GM21619 (cell line): ENCODE measurements at regions not wholly inside any gene's neighbourhood (a gene's known extent, or its start where the extent isn't known, plus 50 kb on each side); places are given as distances from the start of the nearest gene placed in this dataset.

Source experiments
- ATAC-seq: cut with Tn5 transposase; IDR thresholded peaks from one replicate; pipeline ENCODE4 v1.9.1; 2021; ENCODE audit not compliant: unreplicated experiment

DNA sequence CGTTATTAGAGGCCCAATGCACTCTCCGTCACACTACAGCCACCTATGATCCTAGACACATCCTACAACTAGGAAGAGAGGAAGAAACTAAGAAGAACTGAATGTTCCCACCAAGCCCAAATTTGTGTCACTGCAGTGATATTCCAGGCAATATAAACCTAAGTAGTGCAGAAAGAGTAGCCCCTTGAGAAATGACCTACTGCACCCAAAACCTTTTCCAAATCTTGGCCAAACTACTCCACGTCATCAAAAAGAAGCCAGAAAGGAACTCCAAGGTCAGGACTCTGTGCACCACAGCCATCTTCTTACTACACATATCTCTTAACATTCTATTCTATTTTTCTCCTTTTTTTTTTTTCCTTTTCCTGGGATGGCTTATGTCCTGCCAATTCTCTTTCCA lies 60.2 kb downstream of the ADAMTS1 start:
- no peak for ATAC-seq

DNA sequence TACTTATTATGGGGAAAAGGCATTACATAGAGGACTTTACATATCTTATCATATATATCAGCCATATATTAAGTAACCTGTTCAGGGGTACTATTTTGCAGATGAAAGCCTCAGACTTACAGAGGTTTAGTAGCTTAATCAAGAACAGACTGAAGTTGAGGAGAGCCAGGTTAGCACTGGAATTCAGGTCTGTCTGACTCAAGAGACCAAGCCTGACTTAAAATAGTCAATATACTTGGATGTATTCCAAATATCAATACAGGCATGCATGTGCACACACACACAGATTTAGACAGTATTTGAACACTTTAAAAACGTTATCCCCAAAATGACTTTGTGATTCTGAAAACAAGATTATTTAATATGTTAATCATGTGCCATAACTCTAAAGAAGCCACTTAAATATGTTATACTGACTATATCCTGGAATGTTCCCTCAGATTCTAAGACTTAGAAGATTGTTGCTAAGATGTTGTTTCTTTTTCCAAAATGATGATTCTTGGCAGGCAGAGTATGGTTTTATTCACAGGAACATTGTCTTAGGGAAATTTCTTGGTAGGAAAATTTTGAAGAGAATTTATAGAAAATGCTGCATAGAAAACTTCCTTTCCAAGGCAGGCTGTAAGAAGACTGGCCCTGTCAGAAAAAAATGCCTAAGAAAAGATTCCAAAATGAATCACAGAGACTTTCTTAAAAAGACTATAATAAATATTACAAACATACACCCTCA lies 61.6 kb downstream of the ADAMTS1 start:
- no peak for ATAC-seq

DNA sequence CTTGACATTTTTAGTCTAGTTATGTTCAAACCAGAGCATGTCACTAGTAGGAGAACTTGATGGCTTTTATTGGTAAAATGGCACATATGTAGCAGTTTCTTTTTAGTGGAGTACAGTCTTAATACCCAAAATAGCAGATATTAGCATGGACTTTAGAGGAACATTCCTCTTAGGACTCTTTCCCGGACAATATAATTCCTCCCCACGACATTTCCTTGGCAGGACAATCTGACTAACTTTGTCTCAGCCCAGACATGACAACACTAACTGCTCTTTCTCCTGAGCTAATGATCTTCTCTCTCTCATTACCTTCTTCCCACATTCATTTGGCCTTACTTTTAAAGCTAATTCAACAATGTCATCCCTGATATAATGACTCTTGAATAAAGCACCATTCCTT lies 62.5 kb downstream of the ADAMTS1 start:
- ATAC-seq = no peak

DNA sequence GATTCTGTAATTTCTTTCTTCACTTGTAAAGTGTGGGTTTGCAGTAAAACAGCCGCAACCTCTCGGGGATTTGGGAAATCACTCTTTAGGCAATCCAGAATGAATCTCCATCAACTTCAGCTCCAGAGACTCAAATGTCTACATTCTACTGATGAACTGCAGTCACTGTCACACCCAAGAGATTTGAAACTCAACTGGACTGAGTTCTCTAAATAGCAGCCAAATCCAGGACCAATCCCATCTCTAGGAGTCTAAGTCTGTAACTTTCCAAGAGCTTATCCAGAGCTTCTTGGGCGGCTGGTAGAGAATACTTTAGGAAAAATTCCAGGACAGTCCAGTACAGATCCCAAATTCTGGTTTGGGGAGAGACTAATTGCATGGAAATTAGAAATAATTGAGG lies 62.9 kb downstream of the ADAMTS1 start:
- no peak for ATAC-seq

DNA sequence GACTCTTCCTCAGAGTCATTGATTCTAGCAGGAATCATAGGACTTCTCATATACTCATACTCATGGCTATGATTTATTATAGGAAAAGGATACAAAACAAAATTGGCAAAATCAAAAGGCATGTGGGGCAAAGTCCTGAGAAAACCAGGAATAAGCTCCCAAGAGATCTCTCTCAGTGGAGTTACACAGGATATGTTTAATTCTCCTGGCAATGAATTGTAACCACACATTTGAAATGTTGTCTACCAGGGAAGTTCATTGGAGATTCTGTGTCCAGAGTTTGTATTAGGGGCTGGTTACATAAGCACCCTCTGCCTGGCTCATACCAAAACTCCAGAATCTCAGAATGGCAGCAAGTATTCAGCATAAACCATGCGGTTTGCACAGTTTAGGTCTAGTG lies 63.9 kb downstream of the ADAMTS1 start:
- ATAC-seq = no peak

DNA sequence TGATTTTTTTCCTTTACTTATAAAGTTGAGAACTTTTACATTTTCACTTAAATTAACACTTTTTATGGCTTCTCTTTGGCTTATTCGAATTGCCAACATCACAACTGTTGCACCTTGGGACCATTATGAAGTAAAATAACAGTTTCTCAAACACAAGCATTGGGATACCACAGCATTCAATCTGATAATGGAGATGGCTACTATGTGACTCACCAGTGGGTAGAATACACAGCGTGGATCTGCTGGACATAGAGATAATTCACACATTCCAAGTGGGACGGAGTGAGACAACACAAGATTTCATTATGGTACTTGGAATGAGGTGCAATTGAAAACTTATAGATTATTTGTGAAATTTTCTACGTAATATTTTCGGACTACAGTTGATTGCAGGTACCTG lies 68.0 kb downstream of the ADAMTS1 start:
- ATAC-seq = no peak

DNA sequence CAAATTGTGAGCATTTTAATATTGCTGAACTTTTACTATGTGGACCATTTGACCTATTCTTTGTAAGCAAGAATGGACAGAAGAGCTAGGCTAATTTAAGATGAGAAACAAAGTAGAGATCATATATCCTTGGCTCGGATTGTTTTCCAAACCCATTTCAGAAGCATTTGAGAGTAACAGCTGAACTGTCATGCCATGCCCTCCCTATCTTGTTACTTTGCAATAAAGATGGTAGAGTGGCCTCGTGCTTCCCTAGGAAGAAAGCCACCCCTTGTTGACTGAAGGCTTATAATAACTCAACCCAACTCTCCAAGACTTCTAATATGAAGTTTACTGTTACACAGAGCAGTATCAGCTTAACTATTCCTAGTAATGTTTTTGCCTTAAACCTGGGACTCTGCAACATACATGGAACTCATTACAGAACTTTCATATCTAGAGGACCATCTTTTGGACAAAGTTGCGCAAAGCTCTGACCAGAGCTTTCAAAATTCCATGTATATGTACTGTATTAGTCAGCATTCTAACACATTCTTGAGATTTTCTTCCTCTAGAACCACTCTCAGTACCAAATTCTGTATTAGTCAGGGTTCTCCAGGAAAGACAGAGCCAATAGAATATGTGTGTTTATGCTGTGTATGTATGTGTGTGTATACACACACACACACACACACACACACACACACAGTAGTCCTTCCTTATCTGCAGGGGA lies 68.7 kb downstream of the ADAMTS1 start:
- ATAC-seq = no peak

DNA sequence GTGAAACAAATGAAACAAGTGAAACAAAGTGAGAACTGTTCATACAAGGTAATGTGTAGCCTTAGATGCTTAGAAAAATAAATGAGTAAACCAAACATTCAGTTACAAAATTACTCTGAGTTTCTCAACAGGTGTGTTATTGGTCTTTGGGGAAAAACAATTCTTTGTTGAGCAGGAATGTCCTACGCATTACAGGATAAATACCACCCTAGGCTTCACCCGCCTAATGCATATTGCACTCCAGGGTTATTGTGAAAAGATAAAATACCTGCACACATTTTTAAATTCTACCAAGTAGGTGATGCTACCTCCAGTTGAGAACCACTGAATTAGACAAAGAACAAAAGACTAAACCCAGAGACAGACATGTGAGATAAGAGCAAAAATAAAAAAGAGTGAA lies 72.2 kb downstream of the ADAMTS1 start:
- no peak for ATAC-seq

DNA sequence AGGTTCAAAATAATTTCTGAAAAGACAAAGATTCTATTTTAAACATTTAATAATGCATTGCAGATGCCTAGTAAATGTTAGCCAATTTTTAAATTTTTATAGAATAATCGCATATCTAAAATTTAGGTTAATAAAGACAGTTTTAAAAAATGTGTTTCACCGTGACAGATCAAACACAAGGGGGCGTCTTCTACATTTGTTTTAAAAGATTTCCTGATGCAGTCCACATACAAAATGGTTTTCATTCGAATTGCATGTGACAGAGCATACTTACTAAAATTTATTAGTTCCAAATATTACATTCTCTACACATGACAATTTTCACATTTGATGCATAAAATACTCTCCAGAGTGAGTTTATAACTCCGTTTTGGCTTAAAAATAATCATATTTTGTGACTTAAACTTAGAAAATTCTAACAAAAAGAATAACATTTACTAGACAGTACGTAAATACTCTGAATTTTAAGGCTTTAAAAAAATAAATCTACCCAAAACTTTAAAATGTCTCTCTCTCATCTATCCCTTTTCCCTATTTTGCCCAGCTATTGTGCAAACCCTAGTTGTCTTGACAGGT lies 75.5 kb downstream of the ADAMTS1 start:
- ATAC-seq = no peak

DNA sequence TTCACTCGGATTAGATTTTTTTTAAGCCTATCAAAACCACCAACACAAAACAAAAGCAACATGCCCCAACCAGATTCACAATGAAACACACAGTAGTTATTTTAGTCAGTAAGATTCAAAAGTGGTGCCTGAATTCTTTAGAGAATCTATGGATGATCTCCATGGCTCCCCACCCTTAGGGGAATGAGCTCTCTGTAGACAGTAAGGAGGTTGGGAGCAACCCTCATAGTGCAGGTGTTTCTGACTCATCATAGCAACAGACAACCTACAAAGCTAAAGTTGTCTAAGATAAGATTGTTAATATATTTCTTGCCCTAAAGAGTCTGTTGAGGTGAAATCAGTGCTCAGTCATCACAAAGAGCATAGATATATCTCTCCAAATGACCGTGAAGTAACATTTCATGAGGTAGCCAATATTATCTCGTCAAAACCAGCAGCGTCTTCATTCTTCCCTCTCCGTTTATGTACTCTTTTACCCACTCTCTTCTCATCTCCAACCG lies 78.3 kb downstream of the ADAMTS1 start:
- no peak for ATAC-seq

DNA sequence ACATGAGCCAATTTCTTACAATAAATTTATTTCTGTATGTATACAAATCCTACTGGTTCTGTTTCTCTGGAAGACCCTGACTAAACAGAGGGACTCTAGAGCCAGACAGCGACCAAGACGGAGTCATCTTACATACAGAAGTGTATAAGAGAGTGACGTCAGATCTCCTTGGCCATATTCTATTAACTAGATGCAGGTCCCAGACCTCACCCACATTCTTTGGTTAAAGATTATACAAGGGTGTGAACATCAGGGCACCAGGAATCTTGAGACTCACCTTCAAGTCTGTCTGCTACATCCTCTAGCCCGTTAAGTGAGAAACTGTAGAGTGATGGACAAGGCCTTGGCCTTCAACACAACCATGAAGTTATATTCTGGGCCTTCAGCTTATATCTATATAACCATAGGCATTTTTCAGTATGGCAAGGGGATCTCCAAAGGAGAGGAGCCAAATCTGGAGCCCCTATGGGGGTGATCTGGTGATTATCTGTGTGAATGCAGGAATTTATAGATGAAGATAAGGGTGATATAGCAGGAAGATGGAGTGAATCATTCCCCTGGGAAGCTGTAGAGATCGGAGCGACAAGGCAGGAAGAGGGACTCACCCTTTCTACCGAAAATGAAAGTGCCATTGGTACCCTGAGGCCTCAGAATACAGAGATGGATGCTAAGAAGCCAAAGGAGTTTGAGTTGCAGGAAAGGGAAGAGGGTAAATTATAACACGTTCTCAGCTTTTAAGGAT lies 83.9 kb downstream of the ADAMTS1 start:
- ATAC-seq = no peak

DNA sequence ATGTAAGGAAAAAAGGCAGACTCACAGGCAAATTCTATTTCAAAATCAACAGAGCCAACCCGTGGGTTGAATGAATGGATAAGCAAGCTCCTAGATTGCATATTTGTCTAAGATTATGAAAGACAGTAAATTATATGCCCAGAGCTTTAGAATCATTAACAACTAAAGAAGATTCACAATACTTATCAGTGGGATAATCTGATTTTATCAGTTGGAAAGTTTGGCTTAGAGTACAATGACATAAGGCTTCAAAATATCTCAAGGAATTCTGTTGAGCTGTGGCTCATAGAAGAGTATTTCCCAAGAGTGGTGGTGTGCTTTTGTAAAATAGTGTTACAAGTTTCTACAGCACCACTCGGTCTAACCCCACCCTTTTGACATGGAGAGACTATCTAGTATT lies 85.5 kb downstream of the ADAMTS1 start:
- ATAC-seq = no peak

DNA sequence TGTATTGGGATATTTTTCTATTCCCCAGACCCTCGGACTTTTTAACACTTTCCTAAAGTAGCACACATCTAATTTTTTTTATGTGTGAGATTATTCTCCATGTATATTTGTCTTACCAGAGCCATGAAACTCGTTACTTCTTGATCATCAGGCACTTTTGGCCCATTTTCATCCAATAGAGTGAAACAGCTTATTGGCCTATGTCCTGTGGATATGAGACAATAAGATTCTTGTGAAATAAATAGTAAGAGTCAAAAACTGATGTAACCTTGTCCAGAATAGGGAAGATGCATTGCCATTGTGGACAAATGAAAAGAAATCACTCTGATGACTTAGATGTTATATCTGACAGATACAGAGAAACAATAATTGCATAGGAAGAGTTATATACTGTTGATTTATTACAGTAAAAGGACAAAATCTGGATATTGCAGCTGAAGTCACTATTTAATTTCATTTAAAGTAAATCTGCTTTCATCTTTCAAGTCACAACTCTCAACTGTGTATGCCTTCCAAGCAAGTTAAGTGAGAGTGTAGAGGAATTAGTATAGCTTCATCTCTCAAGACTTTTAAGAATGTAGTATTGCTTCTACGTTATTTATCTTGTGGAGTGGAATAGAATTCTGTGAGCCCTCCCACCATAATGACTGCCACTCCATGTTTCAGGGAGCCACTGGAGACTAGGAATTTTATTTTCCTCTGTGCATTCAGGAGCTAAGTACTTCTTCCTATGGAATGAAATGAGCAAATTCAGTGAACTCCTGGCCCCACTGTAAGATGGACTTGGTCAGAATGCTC lies 86.9 kb downstream of the ADAMTS1 start:
- ATAC-seq = no peak

DNA sequence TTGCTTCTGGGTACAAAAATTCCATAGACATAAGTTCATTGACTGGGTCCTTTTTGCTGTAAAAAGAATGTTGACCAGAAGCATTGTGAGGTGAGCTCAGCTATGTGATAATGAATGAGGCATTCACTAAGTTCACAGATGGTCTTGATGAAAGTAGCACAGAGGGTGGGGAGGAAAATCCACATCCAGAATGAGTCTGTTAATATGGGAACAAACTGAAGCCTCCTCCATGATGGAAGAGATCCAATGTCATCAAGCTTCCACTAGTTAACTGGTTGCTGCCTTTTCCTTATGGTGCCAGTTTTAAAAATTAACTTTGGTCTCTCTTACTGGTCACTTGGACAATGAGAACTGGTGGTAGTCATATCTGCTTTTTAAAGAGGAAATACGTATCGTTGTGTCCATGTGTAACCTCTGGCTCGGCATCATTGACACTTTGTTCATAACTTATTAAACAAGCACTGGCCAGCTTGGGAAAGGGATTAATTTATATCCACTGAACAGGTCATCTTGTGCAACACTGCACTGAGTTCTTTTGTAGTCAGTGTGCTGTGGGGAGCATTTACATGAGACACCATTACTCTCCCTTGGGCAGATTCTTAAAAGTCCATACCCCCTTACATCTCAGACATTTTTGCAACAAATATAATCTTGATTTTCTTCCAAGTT lies 88.6 kb downstream of the ADAMTS1 start:
- no peak for ATAC-seq

DNA sequence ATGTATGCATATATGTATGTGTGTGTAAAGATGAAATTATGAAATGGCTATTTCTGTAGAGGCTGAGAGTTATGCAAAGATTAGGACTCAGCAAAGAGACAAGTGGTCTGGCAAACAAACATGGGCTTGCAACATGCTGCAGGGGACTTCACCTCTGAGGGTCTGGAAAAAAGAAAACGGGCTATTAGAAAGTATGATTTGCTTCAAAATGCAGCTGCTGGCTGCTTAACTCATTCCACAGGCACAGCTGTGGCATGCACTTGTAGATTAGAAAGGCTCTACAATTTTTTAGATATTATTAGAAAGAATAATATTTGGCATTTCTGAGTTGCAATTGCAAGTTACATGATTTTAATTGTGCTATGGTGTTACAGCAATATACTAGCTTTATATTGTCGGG lies 90.4 kb downstream of the ADAMTS1 start:
- no peak for ATAC-seq

DNA sequence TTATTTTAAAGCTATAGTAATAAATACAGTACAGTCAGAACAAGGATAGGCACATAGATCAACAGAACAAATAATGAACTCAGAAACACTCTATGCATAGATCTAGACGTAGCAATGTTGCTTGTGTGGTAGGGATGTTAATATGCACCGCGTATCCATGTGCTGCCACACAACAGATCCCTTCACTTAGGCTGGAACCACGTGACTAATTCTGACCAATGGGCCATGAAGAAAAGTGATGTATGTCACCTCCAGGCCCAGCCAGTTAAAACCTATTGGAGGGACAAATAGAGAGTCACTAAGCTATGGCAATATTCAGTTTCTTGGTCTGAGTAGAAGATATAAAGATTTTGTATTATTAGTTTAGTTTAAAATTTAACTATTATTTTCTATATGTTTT lies 91.4 kb downstream of the ADAMTS1 start:
- no peak for ATAC-seq

DNA sequence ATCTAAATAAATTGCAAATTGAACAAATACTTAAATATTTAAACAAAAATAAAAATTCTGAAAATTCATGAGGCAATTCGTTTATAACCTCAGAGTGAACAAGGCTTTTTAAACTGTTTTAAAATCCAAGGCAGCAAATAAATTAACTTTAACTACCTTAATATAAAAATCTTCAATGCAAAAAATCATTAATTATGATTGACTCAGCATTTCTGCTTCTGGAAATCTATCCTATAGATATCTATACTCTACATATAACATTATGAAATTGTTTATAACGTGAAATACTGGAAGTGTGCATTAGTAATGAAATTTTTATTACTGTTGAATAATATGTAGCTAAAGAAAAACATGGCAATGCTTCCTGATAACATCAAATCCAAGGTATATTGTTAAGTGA lies 92.4 kb downstream of the ADAMTS1 start:
- ATAC-seq = no peak

DNA sequence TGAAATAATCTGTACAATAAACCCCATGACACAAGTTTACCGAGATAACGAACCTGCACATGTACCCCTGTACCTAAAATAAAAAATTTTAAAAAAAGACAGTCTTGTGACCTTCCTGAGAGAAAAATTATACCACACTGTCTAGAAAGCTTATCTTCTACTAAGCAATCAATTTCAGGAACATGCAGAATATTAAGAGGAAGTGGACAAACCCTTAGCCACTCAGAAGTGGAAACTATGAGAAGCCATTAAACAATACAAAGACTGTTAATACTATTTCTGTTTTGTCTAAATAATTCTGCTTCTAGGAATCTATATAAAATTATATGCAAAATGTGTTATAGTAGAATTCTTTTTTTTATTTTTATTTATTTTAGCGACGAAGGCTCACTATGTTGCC lies 93.9 kb downstream of the ADAMTS1 start:
- ATAC-seq = no peak

DNA sequence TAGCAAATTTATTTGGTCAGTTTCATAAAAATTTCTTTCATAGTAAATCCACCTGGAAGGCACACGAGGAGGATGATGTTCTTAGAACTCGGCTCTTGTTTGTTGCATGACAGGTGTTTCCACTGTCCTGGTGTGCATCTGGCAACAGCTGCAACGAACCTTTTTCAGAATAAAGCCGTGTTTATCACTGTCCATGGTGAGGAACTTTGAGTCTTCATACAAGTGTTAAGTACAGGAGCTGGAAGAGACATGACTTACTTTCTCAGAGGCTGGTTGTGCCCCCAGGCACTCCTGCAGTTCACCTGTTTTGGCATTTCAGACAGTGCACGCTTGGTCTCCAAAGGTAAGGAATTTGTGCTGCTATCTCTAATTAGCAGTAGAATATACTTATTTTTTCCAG lies 97.1 kb downstream of the ADAMTS1 start:
- no peak for ATAC-seq

DNA sequence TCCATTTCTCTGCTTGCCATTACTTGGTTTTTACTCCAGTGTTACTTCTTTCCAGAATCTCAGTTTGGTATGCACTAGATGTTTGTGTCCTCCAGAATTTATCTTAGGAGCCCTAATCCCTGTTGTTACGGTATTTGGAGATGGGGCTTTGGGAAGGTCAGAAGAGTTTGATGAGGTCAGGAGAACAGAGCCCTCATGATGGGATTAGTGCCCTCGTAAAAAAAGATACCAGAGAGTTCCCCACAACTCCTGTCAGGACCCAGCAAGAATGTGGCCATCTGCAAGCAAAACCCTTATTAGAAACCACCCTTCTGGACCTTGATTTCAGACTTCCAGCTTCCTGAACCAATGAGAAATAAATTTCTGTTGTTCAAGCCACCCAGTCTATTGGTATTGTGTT lies 98.0 kb downstream of the ADAMTS1 start:
- no peak for ATAC-seq
